Caco-2 (cell line): ENCODE measurements at regions not wholly inside any gene's neighbourhood (a gene's known extent, or its start where the extent isn't known, plus 50 kb on each side); places are given as distances from the start of the nearest gene placed in this dataset.

ENCODE experiments used
- BruUV-seq: library from RNA; stranded (reverse); fragments of 400-500 nt; replicated peaks from 2 replicates; lab custom pipeline; 2021; lab: Mats Ljungman, UMichigan
- CTCF ChIA-PET: fragments of 300-600 bp; sonication (Branson Sonifier 250); formaldehyde crosslinking; loops from one replicate; lab custom pipeline; 2022; ENCODE audit warnings: antibody characterized with exemption; lab: Charles Lee
- POLR2A ChIA-PET: fragments of 300-600 bp; sonication (Branson Sonifier 250); formaldehyde crosslinking; loops from one replicate; lab custom pipeline; 2022; ENCODE audit warnings: antibody characterized with exemption; lab: Charles Lee
- DNase-seq, 2 experiments: peaks; one replicate each; pipeline versions ENCODE4 v3.0.0 to v3.0.0-alpha.2; 2020 to 2022
- H3K27me3 ChIP-seq: replicated peaks from 2 replicates; pipeline ENCODE4 v1.6.0; 2011; ENCODE audit warnings: low read length; ENCODE audit not compliant: control insufficient read depth, insufficient read depth
- H3K36me3 ChIP-seq: 2 replicates; pipeline ENCODE4 v1.5.1; 2011; ENCODE audit warnings: low read length; ENCODE audit not compliant: control insufficient read depth, insufficient read depth
- H3K4me1 ChIP-seq: fragments of 250-450 bp; sonication (Bioruptor Pico); 2 replicates; pipeline ENCODE4 v1.5.1; 2020; ENCODE audit warnings: mild to moderate bottlenecking
- H3K4me3 ChIP-seq: 2 replicates; pipeline ENCODE4 v1.5.1; 2011; ENCODE audit warnings: low read depth, mild to moderate bottlenecking, control low read depth, low read length
- H3K9me3 ChIP-seq: fragments of 250-450 bp; sonication (Bioruptor Pico); 2 replicates; pipeline ENCODE4 v1.5.1; 2020; ENCODE audit warnings: mild to moderate bottlenecking, moderate library complexity
- H3K27ac Mint-ChIP-seq: one replicate; pipeline ENCODE4 v1.8.0; 2022; ENCODE audit warnings: mixed read lengths; ENCODE audit not compliant: unreplicated experiment
- H3K27me3 Mint-ChIP-seq: one replicate; pipeline ENCODE4 v1.8.0; 2022; ENCODE audit warnings: mixed read lengths; ENCODE audit not compliant: insufficient read depth, unreplicated experiment
- H3K36me3 Mint-ChIP-seq: one replicate; pipeline ENCODE4 v1.8.0; 2022; ENCODE audit warnings: mild to moderate bottlenecking, mixed read lengths; ENCODE audit not compliant: insufficient read depth, unreplicated experiment
- H3K4me1 Mint-ChIP-seq: one replicate; pipeline ENCODE4 v1.8.0; 2022; ENCODE audit warnings: low read depth, mixed read lengths; ENCODE audit not compliant: unreplicated experiment
- H3K4me3 Mint-ChIP-seq: one replicate; pipeline ENCODE4 v1.8.0; 2022; ENCODE audit warnings: mild to moderate bottlenecking, moderate library complexity, mixed read lengths; ENCODE audit not compliant: unreplicated experiment
- H3K9me3 Mint-ChIP-seq: one replicate; pipeline ENCODE4 v1.8.0; 2022; ENCODE audit warnings: mixed read lengths; ENCODE audit not compliant: unreplicated experiment
- intact Hi-C: fragments of 100-400 bp; cut with micrococcal nuclease; formaldehyde crosslinking; loops from one replicate; pipeline ENCODE4 v1.10.0; 2022; ENCODE audit not compliant: unreplicated experiment
- TF ChIP-seq, protein P1 (sequence below), 2 experiments: fragments of 200-600 bp in 1 of 2; IDR thresholded peaks; 1 replicate in 1 of 2; 2 replicates in 1 of 2; pipeline versions ENCODE4 v1.5.1 to v1.8.0; 2011 to 2022; ENCODE audit warnings: antibody characterized with exemption in 1 of 2, control low read depth in 1 of 2, inconsistent platforms in 1 of 2, low read depth in 1 of 2, low read length in 1 of 2, mild to moderate bottlenecking in 1 of 2, moderate library complexity in 1 of 2; ENCODE audit not compliant: insufficient read depth in 1 of 2, severe bottlenecking in 1 of 2, unreplicated experiment in 1 of 2

DNA sequence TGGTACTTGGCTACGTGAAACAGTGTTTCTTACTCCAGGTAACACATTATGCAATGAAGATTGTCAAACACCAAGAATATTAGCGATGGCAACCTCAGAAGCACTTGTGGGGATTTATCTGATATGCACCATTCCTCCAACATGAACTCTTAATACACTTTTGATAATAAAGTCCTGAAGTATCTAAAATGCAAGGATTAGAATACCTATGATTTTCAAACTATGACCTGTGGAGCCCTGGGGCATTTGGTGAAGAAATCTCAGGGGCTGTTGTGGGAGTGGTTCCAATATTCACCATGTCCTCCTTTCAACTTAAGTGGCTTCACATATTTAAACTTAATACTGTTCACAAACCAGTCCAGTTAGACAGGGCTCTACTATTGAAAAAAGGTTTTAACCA lies 214.6 kb upstream of the POU5F2 start:
- Histone ChIP-seq H3K27me3 (no peaks in the 10 kb centered on the region), H3K4me3 (no peak overlapping the region), H3K9me3 (no peaks in the 10 kb centered on the region), H3K36me3 (no peaks in the 10 kb centered on the region; the same call in 1 of the 2 replicates), H3K4me1 (no peaks in the 10 kb centered on the region)
- BruUV-seq: no TSS peak
- TF ChIP-seq, protein P1, sequence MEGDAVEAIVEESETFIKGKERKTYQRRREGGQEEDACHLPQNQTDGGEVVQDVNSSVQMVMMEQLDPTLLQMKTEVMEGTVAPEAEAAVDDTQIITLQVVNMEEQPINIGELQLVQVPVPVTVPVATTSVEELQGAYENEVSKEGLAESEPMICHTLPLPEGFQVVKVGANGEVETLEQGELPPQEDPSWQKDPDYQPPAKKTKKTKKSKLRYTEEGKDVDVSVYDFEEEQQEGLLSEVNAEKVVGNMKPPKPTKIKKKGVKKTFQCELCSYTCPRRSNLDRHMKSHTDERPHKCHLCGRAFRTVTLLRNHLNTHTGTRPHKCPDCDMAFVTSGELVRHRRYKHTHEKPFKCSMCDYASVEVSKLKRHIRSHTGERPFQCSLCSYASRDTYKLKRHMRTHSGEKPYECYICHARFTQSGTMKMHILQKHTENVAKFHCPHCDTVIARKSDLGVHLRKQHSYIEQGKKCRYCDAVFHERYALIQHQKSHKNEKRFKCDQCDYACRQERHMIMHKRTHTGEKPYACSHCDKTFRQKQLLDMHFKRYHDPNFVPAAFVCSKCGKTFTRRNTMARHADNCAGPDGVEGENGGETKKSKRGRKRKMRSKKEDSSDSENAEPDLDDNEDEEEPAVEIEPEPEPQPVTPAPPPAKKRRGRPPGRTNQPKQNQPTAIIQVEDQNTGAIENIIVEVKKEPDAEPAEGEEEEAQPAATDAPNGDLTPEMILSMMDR (IDR thresholded peaks at IDR 0.05; ENCODE audit: insufficient read depth in 1 of 2, low read depth in 1 of 2, low read length in 1 of 2, severe bottlenecking in 1 of 2, unreplicated experiment in 1 of 2): no peak
- CTCF ChIA-PET: no interaction called here
- DNase-seq: no peak
- Mint-ChIP-seq H3K36me3 (no peaks in the 10 kb centered on the region), H3K27ac (no peak overlapping the region), H3K27me3 (no peaks in the 10 kb centered on the region), H3K4me3 (no peak overlapping the region), H3K4me1 (peaks cover 11% of the 10 kb centered on the region), H3K9me3 (no peaks in the 10 kb centered on the region)
- POLR2A ChIA-PET: no interaction called here
- intact Hi-C loops: no loop called here

DNA sequence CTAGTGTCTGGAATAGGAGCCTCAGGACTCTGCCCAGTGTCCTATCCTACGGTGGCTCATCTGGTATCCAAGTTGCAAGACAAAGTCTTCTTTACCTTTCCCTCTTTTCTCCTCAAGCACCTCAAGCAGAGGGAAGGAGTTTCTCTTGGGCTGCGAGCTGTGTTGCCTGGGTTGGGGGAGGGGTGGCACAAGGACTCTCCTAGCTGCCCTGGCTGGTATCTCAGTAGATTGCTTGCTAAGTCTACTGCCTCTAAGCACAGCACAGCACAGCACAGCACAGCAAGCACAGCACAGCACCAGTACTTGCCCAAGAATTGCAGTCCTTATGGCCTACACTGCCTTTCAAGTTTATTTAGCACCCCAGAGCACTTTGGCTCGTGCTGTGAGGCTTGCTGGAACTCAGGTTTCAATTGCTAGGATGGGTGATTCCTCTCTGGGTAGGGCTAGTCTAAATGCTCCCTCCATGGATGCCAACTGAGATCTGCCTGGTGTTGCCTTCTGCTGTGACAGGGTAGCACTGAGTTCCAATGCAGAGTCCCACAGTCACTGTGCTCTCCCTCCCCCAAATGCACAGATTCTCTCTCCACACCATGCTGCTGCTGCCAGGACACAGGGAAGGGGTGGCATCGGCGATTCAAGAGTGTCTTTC lies 213.1 kb upstream of the POU5F2 start:
- Histone ChIP-seq H3K4me1 (no peaks in the 10 kb centered on the region), H3K36me3 (no peaks in the 10 kb centered on the region; the same call in 1 of the 2 replicates), H3K4me3 (no peak overlapping the region), H3K27me3 (no peaks in the 10 kb centered on the region), H3K9me3 (no peaks in the 10 kb centered on the region)
- Mint-ChIP-seq H3K27me3 (no peaks in the 10 kb centered on the region), H3K4me3 (no peak overlapping the region), H3K9me3 (no peaks in the 10 kb centered on the region), H3K4me1 (no peaks in the 10 kb centered on the region), H3K27ac (no peak overlapping the region), H3K36me3 (peaks cover 5% of the 10 kb centered on the region)
- intact Hi-C loops: no loop called here
- no TSS peak for BruUV-seq
- TF ChIP-seq, protein P1 (IDR thresholded peaks at IDR 0.05; ENCODE audit: insufficient read depth in 1 of 2, low read depth in 1 of 2, low read length in 1 of 2, severe bottlenecking in 1 of 2, unreplicated experiment in 1 of 2): no peak
- DNase-seq: no peak
- POLR2A ChIA-PET: no interaction called here
- CTCF ChIA-PET: no interaction called here

DNA sequence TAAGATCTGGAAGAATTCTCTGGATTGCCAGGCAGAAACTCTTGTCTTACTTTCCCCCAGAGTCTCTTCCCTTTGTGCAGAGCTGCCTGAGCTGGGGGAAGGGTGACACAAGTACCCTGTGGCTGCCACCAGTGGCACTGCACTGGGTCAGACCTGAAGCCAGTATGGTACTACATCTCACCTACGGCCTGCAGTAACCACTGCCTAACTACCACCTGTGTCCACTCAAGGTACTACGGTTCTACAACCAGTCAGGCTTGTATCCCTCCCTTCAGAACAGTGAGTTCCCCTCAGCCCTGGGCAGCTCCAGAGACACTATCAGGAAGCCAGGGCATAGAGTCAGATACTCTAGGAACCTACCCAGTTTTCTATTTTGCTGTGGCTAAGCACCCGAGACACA lies 212.0 kb upstream of the POU5F2 start:
- no TSS peak for BruUV-seq
- no peaks in the 10 kb centered on the region for H3K4me1 ChIP-seq
- H3K4me3 ChIP-seq: no peak overlapping the region
- Mint-ChIP-seq H3K4me3 (no peak overlapping the region), H3K4me1 (no peaks in the 10 kb centered on the region), H3K27ac (no peak overlapping the region), H3K9me3 (no peaks in the 10 kb centered on the region), H3K27me3 (no peaks in the 10 kb centered on the region), H3K36me3 (peaks cover 8% of the 10 kb centered on the region)
- H3K36me3 ChIP-seq: no peaks in the 10 kb centered on the region; the same call in 1 of the 2 replicates
- TF ChIP-seq, protein P1 (IDR thresholded peaks at IDR 0.05; ENCODE audit: insufficient read depth in 1 of 2, low read depth in 1 of 2, low read length in 1 of 2, severe bottlenecking in 1 of 2, unreplicated experiment in 1 of 2): no peak
- no peaks in the 10 kb centered on the region for H3K9me3 ChIP-seq
- CTCF ChIA-PET: no interaction called here
- intact Hi-C loops: no loop called here
- POLR2A ChIA-PET: no interaction called here
- no peaks in the 10 kb centered on the region for H3K27me3 ChIP-seq
- DNase-seq: no peak
